ENCODE measurements at regions not wholly inside any gene's neighbourhood (a gene's known extent, or its start where the extent isn't known, plus 50 kb on each side); places are given as distances from the start of the nearest gene placed in this dataset.

DNA sequence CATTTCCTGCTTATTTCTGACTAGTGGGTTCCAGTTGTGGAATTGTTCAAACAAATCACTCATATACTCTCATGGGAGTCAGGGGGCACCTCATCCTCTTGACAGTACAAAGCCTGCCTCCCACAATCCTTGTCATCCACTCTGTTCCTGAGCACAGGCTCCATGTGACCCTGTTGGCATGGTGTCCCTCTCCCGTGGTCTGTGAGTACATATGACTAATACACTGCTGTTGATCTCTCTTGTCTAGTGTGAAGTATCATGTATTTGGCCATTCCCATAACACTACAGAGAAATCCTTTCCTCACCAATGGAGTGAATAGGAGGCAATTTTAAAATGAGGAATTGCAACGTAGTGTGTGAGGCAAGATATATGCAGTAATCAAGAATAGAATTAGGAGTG lies 185.3 kb downstream of the OGFRL1 start:
- no peaks in the 10 kb centered on the region for H3K36me3 ChIP-seq (ENCODE audit: control insufficient read depth, insufficient read depth, low read length)
- no peak overlapping the region for H3K4me3 ChIP-seq (ENCODE audit: low read length)
- TF ChIP-seq, protein P1, sequence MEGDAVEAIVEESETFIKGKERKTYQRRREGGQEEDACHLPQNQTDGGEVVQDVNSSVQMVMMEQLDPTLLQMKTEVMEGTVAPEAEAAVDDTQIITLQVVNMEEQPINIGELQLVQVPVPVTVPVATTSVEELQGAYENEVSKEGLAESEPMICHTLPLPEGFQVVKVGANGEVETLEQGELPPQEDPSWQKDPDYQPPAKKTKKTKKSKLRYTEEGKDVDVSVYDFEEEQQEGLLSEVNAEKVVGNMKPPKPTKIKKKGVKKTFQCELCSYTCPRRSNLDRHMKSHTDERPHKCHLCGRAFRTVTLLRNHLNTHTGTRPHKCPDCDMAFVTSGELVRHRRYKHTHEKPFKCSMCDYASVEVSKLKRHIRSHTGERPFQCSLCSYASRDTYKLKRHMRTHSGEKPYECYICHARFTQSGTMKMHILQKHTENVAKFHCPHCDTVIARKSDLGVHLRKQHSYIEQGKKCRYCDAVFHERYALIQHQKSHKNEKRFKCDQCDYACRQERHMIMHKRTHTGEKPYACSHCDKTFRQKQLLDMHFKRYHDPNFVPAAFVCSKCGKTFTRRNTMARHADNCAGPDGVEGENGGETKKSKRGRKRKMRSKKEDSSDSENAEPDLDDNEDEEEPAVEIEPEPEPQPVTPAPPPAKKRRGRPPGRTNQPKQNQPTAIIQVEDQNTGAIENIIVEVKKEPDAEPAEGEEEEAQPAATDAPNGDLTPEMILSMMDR (conservative IDR thresholded peaks at IDR 0.05): no peak
- WGBS, 2 experiments (ENCODE audit: insufficient coverage in 1 of 2, insufficient read length in 1 of 2): 80 to 98% methylated on average over 1 to 2 of the region's 2 CpGs
- Mint-ChIP-seq H3K4me3 (no peak overlapping the region), H3K9me3 (no peaks in the 10 kb centered on the region), H3K4me1 (peaks cover 8% of the 10 kb centered on the region), H3K36me3 (ENCODE audit: low read depth) (no peaks in the 10 kb centered on the region), H3K27me3 (ENCODE audit: insufficient read depth) (no peaks in the 10 kb centered on the region), H3K27ac (no peak overlapping the region)
- no peaks in the 10 kb centered on the region for H3K4me1 ChIP-seq (ENCODE audit: control insufficient read depth, insufficient read depth, low read length)
- no peaks in the 10 kb centered on the region for H3K9me3 ChIP-seq (ENCODE audit: control insufficient read depth, low read length)
- no peak for DNase-seq
- H3K27me3 ChIP-seq (ENCODE audit: control insufficient read depth, insufficient read depth, low read length, poor library complexity, severe bottlenecking): no peaks in the 10 kb centered on the region
- no peak overlapping the region for H3K9ac ChIP-seq (ENCODE audit: extremely low read depth, low read length, poor library complexity, severe bottlenecking)
- H3K27ac ChIP-seq (ENCODE audit: low read depth, low read length): no peak overlapping the region

DNA sequence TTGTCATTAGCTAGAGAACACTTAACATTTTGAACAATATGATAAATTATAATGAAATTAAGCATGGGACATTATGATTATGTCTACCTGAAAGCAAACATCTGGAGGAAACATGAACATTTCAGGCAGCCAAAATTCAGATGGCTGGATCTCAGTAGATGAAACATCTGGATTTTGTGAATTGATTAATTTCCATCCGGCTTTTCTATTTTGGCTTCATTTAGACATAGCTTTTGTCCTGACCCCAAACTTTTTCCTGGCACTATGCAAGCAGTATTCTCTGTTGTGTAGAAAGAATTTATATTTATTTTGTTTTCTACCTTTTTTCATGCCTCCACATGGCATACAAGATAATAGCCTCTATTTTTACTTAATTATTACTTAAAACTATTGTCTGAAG lies 186.3 kb downstream of the OGFRL1 start:
- H3K27me3 ChIP-seq (ENCODE audit: control insufficient read depth, insufficient read depth, low read length, poor library complexity, severe bottlenecking): no peaks in the 10 kb centered on the region
- H3K4me1 Mint-ChIP-seq: peaks cover 18% of the 10 kb centered on the region
- H3K4me3 ChIP-seq (ENCODE audit: low read length): no peak overlapping the region
- H3K9me3 Mint-ChIP-seq: no peaks in the 10 kb centered on the region
- TF ChIP-seq, protein P1 (conservative IDR thresholded peaks at IDR 0.05): no peak
- WGBS, 2 experiments (ENCODE audit: insufficient coverage in 1 of 2, insufficient read length in 1 of 2): 79% methylated on average over 1 of the region's 1 CpG; no CpG with 5 or more reads in 1 of the 2 experiments
- no peak overlapping the region for H3K27ac Mint-ChIP-seq
- no peak overlapping the region for H3K4me3 Mint-ChIP-seq
- no peaks in the 10 kb centered on the region for H3K36me3 Mint-ChIP-seq (ENCODE audit: low read depth)
- no peaks in the 10 kb centered on the region for H3K9me3 ChIP-seq (ENCODE audit: control insufficient read depth, low read length)
- DNase-seq: no peak
- H3K9ac ChIP-seq (ENCODE audit: extremely low read depth, low read length, poor library complexity, severe bottlenecking): no peak overlapping the region
- H3K36me3 ChIP-seq (ENCODE audit: control insufficient read depth, insufficient read depth, low read length): no peaks in the 10 kb centered on the region
- no peaks in the 10 kb centered on the region for H3K27me3 Mint-ChIP-seq (ENCODE audit: insufficient read depth)
- no peak overlapping the region for H3K27ac ChIP-seq (ENCODE audit: low read depth, low read length)
- no peaks in the 10 kb centered on the region for H3K4me1 ChIP-seq (ENCODE audit: control insufficient read depth, insufficient read depth, low read length)

DNA sequence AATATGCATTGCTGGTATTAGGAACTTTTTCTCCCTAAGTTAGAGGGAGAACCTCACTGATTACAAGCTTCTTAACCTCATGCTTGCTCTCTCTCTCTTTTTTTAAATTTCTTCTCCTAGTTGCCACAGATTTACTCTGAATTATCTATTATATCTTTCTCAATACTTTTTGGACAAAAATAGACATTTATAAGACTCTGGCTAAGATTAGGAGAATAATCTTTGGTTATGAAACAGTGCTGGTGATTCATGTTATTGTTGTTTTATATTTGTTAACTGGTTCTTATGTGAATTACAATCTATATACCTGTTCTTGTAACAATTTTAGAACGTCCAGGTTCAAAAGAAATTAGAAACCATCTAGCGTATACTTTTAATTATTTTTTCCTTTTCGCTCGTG lies 187.8 kb downstream of the OGFRL1 start:
- Histone ChIP-seq H3K9ac (ENCODE audit: extremely low read depth, low read length, poor library complexity, severe bottlenecking) (no peak overlapping the region), H3K4me3 (ENCODE audit: low read length) (no peak overlapping the region), H3K4me1 (ENCODE audit: control insufficient read depth, insufficient read depth, low read length) (no peaks in the 10 kb centered on the region), H3K27ac (ENCODE audit: low read depth, low read length) (no peak overlapping the region), H3K36me3 (ENCODE audit: control insufficient read depth, insufficient read depth, low read length) (no peaks in the 10 kb centered on the region), H3K27me3 (ENCODE audit: control insufficient read depth, insufficient read depth, low read length, poor library complexity, severe bottlenecking) (no peaks in the 10 kb centered on the region), H3K9me3 (ENCODE audit: control insufficient read depth, low read length) (no peaks in the 10 kb centered on the region)
- Mint-ChIP-seq H3K27ac (no peak overlapping the region), H3K4me3 (no peak overlapping the region), H3K27me3 (ENCODE audit: insufficient read depth) (no peaks in the 10 kb centered on the region), H3K4me1 (peaks cover 18% of the 10 kb centered on the region), H3K36me3 (ENCODE audit: low read depth) (no peaks in the 10 kb centered on the region), H3K9me3 (no peaks in the 10 kb centered on the region)
- DNase-seq: no peak
- TF ChIP-seq, protein P1 (conservative IDR thresholded peaks at IDR 0.05): no peak
- WGBS, 2 experiments (ENCODE audit: insufficient coverage in 1 of 2, insufficient read length in 1 of 2): 79% methylated on average over 4 of the region's 4 CpGs; no CpG with 5 or more reads in 1 of the 2 experiments
